ENCODE measurements at regions not wholly inside any gene's neighbourhood (a gene's known extent, or its start where the extent isn't known, plus 50 kb on each side); places are given as distances from the start of the nearest gene placed in this dataset.

- no peak overlapping the region for H3K4me3 ChIP-seq
- TF ChIP-seq CTCF (IDR thresholded peaks at IDR 0.05), result no peak
- no peaks in the 10 kb centered on the region for H3K4me1 ChIP-seq
- intact Hi-C loops (cut with DNase I), result no loop called here
- H3K27me3 ChIP-seq, result no peaks in the 10 kb centered on the region
- DNase-seq (ENCODE audit: low spot score in 2 of 2), result no peak
- H3K9me3 ChIP-seq, result no peaks in the 10 kb centered on the region
- H3K36me3 ChIP-seq, result no peaks in the 10 kb centered on the region
- H3K27ac ChIP-seq, result no peak overlapping the region
These were observed 474.8 kb downstream of the KCNJ2 start for GRCh38 chr17:70644096-70644495.

GRCh38 chr17:70646673-70647072, 477.3 kb downstream of the KCNJ2 start:
- Histone ChIP-seq H3K4me3 (no peak overlapping the region), H3K4me1 (no peaks in the 10 kb centered on the region), H3K36me3 (no peaks in the 10 kb centered on the region), H3K9me3 (no peaks in the 10 kb centered on the region), H3K27ac (no peak overlapping the region), H3K27me3 (no peaks in the 10 kb centered on the region)
- intact Hi-C loops (cut with DNase I), result no loop called here
- no peak for DNase-seq (ENCODE audit: low spot score in 2 of 2)
- TF ChIP-seq CTCF (IDR thresholded peaks at IDR 0.05), result no peak

- Histone ChIP-seq H3K27me3 (no peaks in the 10 kb centered on the region), H3K9me3 (no peaks in the 10 kb centered on the region), H3K4me1 (no peaks in the 10 kb centered on the region), H3K27ac (no peak overlapping the region), H3K4me3 (no peak overlapping the region), H3K36me3 (no peaks in the 10 kb centered on the region)
- intact Hi-C loops (cut with DNase I), result no loop called here
- TF ChIP-seq CTCF (IDR thresholded peaks at IDR 0.05), result no peak
- no peak for DNase-seq (ENCODE audit: low spot score in 2 of 2)
These were observed 478.8 kb downstream of the KCNJ2 start for GRCh38 chr17:70648166-70648565.

- H3K36me3 ChIP-seq, result no peaks in the 10 kb centered on the region
- H3K4me3 ChIP-seq, result no peak overlapping the region
- no peak overlapping the region for H3K27ac ChIP-seq
- no peaks in the 10 kb centered on the region for H3K27me3 ChIP-seq
- intact Hi-C loops (cut with DNase I), result no loop called here
- DNase-seq (ENCODE audit: low spot score in 2 of 2), result no peak
- no peaks in the 10 kb centered on the region for H3K9me3 ChIP-seq
- no peaks in the 10 kb centered on the region for H3K4me1 ChIP-seq
- no peak for TF ChIP-seq CTCF (IDR thresholded peaks at IDR 0.05)
These were observed 484.5 kb downstream of the KCNJ2 start for GRCh38 chr17:70653850-70654249.

GRCh38 chr17:70654706-70655105, 485.4 kb downstream of the KCNJ2 start:
- Histone ChIP-seq H3K4me1 (no peaks in the 10 kb centered on the region), H3K4me3 (no peak overlapping the region), H3K9me3 (no peaks in the 10 kb centered on the region), H3K36me3 (no peaks in the 10 kb centered on the region), H3K27me3 (no peaks in the 10 kb centered on the region), H3K27ac (no peak overlapping the region)
- intact Hi-C loops (cut with DNase I), result no loop called here
- no peak for TF ChIP-seq CTCF (IDR thresholded peaks at IDR 0.05)
- DNase-seq (ENCODE audit: low spot score in 2 of 2), result no peak
